GM19324 (cell line): ENCODE measurements at regions not wholly inside any gene's neighbourhood (a gene's known extent, or its start where the extent isn't known, plus 50 kb on each side); places are given as distances from the start of the nearest gene placed in this dataset.

Source experiments
- ATAC-seq: cut with Tn5 transposase; IDR thresholded peaks from one replicate; pipeline ENCODE4 v1.9.1; 2021; ENCODE audit warnings: mild to moderate bottlenecking, moderate library complexity; ENCODE audit not compliant: unreplicated experiment, low FRiP score

GRCh38 chr12:125222876-125223275 lies 157.6 kb downstream of the AACS start:
- ATAC-seq, result no peak

DNA sequence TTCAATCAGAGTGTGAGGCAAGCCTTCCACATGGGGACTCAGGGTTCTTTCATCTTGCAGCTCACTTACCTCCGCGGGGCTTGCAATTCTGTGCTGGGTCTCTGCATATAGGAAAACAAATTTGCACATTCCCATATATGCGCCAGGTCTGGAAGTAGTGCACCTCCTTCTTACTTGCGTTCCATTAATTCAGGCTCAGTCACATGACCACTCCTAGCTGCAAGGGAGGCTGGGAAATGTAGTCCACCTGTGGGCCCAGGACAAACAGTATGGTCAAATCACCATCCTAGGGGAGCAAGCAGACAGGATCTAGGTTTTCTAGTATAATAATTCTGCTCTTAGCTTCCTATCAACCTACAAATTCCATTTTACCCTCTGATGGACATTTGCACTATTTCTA lies 160.4 kb downstream of the AACS start:
- ATAC-seq, result no peak

- no peak for ATAC-seq
Observed at GRCh38 chr12:125228519-125229260, 163.5 kb downstream of the AACS start.

GRCh38 chr12:125229878-125230530 lies 164.8 kb downstream of the AACS start:
- no peak for ATAC-seq

GRCh38 chr12:125233319-125233718 lies 168.1 kb downstream of the AACS start:
- no peak for ATAC-seq

- no peak for ATAC-seq
Observed at GRCh38 chr12:125239563-125239962, 174.3 kb downstream of the AACS start.

- ATAC-seq, result no peak
Observed at GRCh38 chr12:125240717-125241116, 175.5 kb downstream of the AACS start.

DNA sequence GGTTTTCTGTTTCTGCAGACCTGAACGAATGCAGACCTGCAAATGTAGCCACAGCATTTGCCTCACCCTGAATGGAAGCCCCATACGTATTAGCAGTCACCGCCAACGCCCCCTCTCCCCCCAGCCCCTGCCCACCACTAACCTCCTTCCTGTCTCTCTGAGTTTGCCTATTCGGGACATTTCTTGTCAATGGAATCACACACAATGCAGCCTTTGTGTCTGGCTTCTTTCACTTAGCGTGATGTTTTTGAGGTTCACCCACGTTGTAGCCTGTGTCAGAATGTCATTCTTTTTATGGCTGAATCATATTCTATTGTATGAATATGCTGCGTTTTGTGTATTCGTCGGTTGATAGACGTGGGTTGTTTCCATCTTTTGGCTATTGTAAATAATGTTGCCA lies 178.6 kb downstream of the AACS start:
- ATAC-seq, result no peak

GRCh38 chr12:125244338-125244737 lies 179.1 kb downstream of the AACS start:
- ATAC-seq, result no peak

DNA sequence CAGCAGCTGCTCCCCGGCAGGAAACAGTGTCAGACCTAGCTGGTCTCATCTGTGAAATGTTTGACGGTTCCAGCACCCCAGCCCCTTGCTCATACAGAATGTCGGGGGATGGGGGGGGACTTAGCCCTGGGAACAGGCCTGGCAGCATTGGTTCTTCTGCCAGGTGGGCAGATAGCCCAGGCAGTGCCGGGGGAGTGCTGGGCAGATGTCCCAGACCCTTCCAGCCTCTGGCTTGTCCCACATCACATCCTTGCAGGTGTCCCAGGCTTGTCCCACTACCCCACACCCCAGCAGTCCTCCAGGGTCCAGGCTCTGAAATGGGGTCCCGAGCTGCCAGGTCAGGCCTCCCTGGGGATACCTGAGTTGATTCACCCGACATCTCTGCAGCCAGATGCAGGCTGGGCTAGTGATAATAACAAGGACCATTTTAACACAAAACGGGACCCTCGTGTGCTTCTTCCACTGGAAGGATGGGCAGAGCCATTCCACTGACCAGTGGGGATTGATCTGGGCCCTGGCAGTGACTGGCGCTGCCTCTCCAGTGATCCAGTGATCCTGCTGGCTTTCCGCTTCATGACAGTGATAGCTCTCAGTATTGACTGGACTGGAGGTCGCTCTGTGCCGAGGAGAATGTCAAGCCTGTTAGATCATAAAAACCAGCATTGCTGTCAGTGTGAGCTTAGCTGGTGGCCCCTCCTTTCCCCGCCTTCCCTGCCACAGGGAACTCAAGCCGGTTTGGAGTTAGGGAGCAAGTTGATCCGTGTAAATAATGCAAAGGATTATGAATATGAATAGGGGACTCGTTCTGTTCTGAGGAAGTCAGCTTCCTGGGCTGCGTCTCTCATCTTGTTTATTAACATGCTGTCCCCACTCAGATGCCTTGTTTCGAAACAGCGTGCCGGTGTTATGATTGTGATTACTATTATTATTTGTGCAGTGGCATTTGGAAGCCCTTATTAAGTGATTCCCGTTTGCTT lies 180.6 kb downstream of the AACS start:
- ATAC-seq, result no peak

DNA sequence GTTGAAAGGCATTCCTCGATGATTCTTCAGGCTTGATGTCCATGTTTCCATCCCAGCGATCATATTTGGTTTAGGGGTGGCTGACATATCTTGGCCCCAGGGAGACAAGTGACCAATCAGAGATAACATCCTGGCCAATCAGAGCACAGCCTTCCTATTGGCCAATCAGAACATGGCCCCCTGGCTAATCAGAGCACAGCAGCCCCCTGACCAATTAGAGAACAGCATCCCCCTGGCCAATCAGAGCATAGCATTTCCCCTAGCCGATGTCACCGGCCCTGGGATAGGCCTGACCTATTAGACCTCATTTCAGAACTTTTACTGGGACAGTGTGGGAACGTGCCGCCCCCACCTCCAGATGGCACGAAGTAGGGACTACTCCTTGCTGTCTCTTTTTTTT lies 182.2 kb downstream of the AACS start:
- no peak for ATAC-seq

DNA sequence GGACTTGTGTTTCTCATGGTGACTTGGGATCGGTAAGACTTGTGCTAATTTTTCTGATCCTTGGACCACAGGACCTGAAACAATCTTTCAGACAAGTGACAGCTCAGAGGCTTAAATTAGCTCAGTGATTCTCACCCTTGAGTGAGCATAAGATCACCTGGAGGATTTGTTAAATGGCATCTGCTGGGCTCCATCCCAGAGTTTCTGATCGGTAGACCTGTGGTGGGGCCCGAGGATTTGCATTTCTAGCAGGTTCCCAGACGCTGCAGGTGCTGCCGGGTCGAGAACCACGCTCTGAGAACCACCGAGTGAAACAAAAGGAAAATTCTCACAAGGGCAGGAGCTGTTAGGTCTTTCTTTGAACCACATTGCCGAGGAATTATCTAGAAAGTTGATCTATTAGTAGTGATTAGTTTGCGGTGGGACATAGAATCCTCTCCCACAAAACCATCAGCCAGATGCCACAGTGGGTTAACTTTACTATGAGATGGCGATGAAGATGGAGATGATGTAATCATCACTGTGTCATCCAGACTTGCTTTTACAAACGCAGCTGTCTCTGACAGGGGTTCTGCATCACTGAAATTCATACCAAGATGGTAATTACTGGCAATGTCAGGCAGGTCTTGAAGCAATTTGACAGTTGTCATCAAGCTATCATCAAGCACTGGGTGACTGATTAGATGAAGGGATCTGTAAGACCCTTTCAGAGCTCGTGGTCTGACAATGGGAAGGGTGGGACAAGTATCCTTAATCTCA lies 184.0 kb downstream of the AACS start:
- no peak for ATAC-seq

DNA sequence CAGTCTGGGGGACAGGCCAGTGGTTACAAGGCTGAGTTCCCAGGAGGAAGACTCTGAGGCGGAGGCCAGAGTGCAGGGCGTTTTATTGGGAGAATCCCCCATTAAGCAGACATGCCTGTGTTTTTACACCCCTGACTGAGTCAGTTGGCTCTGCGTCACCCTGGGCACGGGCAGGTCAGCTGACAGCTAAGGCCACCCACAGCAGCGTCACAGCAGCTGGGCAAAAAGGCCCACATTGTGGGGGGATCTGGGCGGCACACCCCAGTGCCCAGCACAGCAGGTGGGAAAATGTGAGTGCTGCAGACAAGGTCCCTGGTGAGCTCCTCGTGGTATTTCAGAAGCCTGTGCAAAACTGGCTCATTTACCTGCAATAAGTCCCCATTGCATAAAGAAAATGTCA lies 184.7 kb downstream of the AACS start:
- no peak for ATAC-seq

DNA sequence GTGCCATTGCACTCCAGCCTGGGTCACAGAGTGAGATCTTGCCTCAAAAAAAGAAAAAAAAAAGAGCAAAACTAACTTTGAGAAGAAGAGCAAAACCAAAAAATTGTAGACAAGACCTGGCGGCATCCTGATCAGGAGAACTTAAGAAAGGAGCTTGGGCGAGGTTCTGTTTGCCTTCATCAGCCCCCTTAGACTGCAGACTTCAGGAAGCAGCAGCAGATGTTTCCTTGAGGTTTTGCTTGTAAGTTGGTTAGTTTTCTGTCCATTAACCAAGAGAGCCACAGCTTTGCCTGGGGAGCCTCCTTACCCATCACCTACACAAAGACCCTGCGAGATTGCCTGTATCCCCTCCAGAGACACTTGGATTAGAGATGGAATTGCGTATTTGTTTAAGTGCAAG lies 189.0 kb downstream of the AACS start:
- no peak for ATAC-seq

DNA sequence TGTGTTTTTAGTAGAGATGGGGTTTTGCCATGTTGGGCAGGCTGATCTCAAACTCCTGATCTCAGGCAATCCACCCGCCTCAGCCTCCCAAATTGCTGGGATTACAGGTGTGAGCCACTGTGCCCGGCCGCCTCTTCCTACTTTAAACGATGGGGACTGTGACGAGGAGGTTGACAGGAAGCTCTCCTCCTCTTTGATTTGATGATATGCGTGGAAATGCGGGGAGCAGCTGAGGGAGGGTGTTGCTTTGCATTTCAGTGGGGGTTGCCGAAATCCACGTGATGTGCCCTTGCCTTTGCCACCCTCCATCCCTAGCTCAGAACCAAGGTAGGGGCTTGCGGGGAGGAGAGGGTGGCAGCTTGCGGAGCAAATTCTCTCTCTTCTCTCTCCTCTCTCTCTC lies 189.6 kb downstream of the AACS start:
- no peak for ATAC-seq

GRCh38 chr12:125255935-125256633 lies 190.8 kb downstream of the AACS start:
- ATAC-seq, result no peak

DNA sequence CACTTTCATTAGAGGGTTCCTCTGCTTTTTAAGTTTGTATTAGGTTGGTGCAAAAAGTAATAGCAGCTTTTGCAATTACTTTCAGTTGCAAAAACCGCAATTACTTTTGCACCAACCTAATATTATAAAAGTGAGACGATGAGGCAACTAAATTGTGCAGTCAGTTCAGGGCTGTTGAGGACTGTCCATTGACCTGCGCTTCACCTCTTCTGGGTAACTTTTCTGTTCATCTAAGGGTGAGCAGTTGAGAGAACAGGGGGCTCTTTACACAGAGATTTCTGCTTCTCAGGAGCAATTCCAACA lies 191.3 kb downstream of the AACS start:
- ATAC-seq, result no peak

GRCh38 chr12:125259178-125259867 lies 194.1 kb downstream of the AACS start:
- no peak for ATAC-seq

GRCh38 chr12:125262851-125263250 lies 197.6 kb downstream of the AACS start:
- ATAC-seq, result no peak
